K562 (cell line): ENCODE measurements at regions not wholly inside any gene's neighbourhood (a gene's known extent, or its start where the extent isn't known, plus 50 kb on each side); places are given as distances from the start of the nearest gene placed in this dataset.

Experiments
- ATAC-seq: fragments of 200-7000 bp; cut with Tn5 transposase; 3 replicates; pipeline ENCODE4 v1.9.1; 2020; ENCODE audit warnings: moderate library complexity
- BruUV-seq: library from RNA; stranded (reverse); fragments of 400-500 nt; replicated peaks from 2 replicates; lab custom pipeline; 2021; lab: Mats Ljungman, UMichigan
- CTCF ChIA-PET: fragments of 300-600 bp; formaldehyde crosslinking; extraction: SDS; loops from one replicate; lab custom pipeline; 2021; ENCODE audit warnings: low intra/inter-chr PET ratio; lab: Yijun Ruan, JAX
- POLR2A ChIA-PET: fragments of 300-600, 350-650 bp; sonication (Branson Sonifier 250); formaldehyde crosslinking; extraction: SDS; loops from one replicate; lab custom pipeline; 2021; ENCODE audit warnings: antibody characterized with exemption, inconsistent platforms; lab: Yijun Ruan, JAX
- DNase-seq, 4 experiments: peaks; one replicate each; pipeline versions ENCODE4 v3.0.0 to v3.0.0-alpha.2; 2011 to 2018; ENCODE audit warnings: low spot score in 3 of 4, mixed read lengths in 3 of 4; ENCODE audit errors: extremely low read depth in 1 of 4
- FAIRE-seq: peaks from 2 replicates; lab custom pipeline; 2011; peaks lifted over from hg19 to GRCh38; lab: Jason Lieb, UNC
- H2AFZ ChIP-seq: 2 replicates; pipeline ENCODE4 v1.6.0; 2011; ENCODE audit warnings: low read depth, low read length, control low read depth, inconsistent platforms
- H3K27ac ChIP-seq: fragments of 200-600 bp; 3 replicates; pipeline ENCODE4 v1.8.0; 2011; ENCODE audit warnings: low read depth, mild to moderate bottlenecking, control low read depth, inconsistent platforms, low read length, moderate library complexity, mixed read lengths; ENCODE audit errors: extremely low read depth
- H3K27me3 ChIP-seq, 2 experiments: fragments of 300-600 bp in 1 of 2; 2 replicates in 1 of 2; 3 replicates in 1 of 2; pipeline versions ENCODE4 v1.6.0 to v1.8.0; 2011; ENCODE audit warnings: inconsistent platforms in 2 of 2, low read length in 2 of 2, mild to moderate bottlenecking in 1 of 2, mixed read lengths in 1 of 2, moderate library complexity in 1 of 2; ENCODE audit not compliant: control insufficient read depth in 2 of 2, insufficient read depth in 2 of 2
- H3K36me3 ChIP-seq: fragments of 300-600 bp; 3 replicates; pipeline ENCODE4 v1.8.0; 2011; ENCODE audit warnings: mild to moderate bottlenecking, low read length, inconsistent platforms; ENCODE audit not compliant: control insufficient read depth, insufficient read depth
- H3K4me1 ChIP-seq, 2 experiments: fragments of 200-600 bp in 1 of 2; replicated peaks in 1 of 2; 2 replicates in 1 of 2; 3 replicates in 1 of 2; pipeline versions ENCODE4 v1.5.1 to v1.8.0; 2011; ENCODE audit warnings: inconsistent platforms in 2 of 2, low read length in 2 of 2, mild to moderate bottlenecking in 1 of 2, mixed read lengths in 1 of 2, moderate library complexity in 1 of 2; ENCODE audit not compliant: control insufficient read depth in 2 of 2, insufficient read depth in 2 of 2
- H3K4me2 ChIP-seq: 2 replicates; pipeline ENCODE4 v1.6.1; 2011; ENCODE audit warnings: low read length, control low read depth, inconsistent platforms, mixed read lengths; ENCODE audit not compliant: insufficient read depth
- H3K4me3 ChIP-seq: fragments of 200-600 bp; sonication (generic), shearing (Covaris generic); 2 replicates; pipeline ENCODE4 v1.5.1; 2016; ENCODE audit warnings: control low read depth, inconsistent platforms
- H3K79me2 ChIP-seq: fragments of 200-600 bp; 3 replicates; pipeline ENCODE4 v1.8.0; 2011; ENCODE audit warnings: low read length, inconsistent platforms; ENCODE audit not compliant: control insufficient read depth, insufficient read depth
- H3K9ac ChIP-seq, 2 experiments: 2 replicates each; pipeline versions ENCODE4 v1.6.0 to v1.6.1; 2011; ENCODE audit warnings: low read depth in 2 of 2, low read length in 2 of 2, control low read depth in 1 of 2, inconsistent platforms in 1 of 2, mild to moderate bottlenecking in 1 of 2, mixed read lengths in 1 of 2; ENCODE audit not compliant: insufficient read depth in 1 of 2
- H3K9me1 ChIP-seq: one replicate; pipeline ENCODE4 v1.6.0; 2011; ENCODE audit warnings: inconsistent platforms, mild to moderate bottlenecking, low read length, moderate library complexity; ENCODE audit not compliant: control insufficient read depth, insufficient read depth
- H3K9me3 ChIP-seq: replicated peaks from 2 replicates; pipeline ENCODE4 v1.5.1; 2011; ENCODE audit warnings: low read depth, low read length, inconsistent platforms; ENCODE audit not compliant: control insufficient read depth, insufficient read depth
- H4K20me1 ChIP-seq: replicated peaks from 2 replicates; pipeline ENCODE4 v1.6.1; 2011; ENCODE audit warnings: low read length, inconsistent platforms, mixed read lengths; ENCODE audit not compliant: control insufficient read depth, insufficient read depth
- AFF4 ChIP-seq: sonication (generic); formaldehyde crosslinking; IDR thresholded peaks from 2 replicates; pipeline ENCODE4 v1.8.0; 2023; ENCODE audit warnings: mild to moderate bottlenecking, missing genetic modification reagents
- CBX1 ChIP-seq: sonication (generic); IDR thresholded peaks from 2 replicates; pipeline ENCODE4 v1.6.1; 2016; ENCODE audit warnings: antibody characterized with exemption, low read depth, mild to moderate bottlenecking
- CBX5 ChIP-seq: IDR thresholded peaks from 2 replicates; pipeline ENCODE4 v1.6.1; 2014; ENCODE audit warnings: low read depth, borderline replicate concordance
- CEBPB ChIP-seq: fragments of 450-650 bp; IDR thresholded peaks from 2 replicates; pipeline ENCODE4 v1.6.1; 2016; ENCODE audit warnings: missing genetic modification characterization, missing compliant biosample characterization
- DNMT1 ChIP-seq: fragments of 450-650 bp; IDR thresholded peaks from 2 replicates; pipeline ENCODE4 v1.6.1; 2016; ENCODE audit warnings: antibody characterized with exemption, mild to moderate bottlenecking
- ELK1 ChIP-seq: sonication (generic); formaldehyde crosslinking; IDR thresholded peaks from 2 replicates; pipeline ENCODE4 v1.8.1; 2022; ENCODE audit warnings: missing genetic modification reagents
- ETV6 ChIP-seq, 3 experiments: fragments of 150-350 bp in 1 of 3; sonication (generic) in 1 of 3; formaldehyde crosslinking in 1 of 3; IDR thresholded peaks; 2 replicates each; pipeline versions ENCODE4 v1.6.1 to v1.8.0; 2014 to 2022; ENCODE audit warnings: borderline replicate concordance in 2 of 3, low read depth in 2 of 3, antibody characterized with exemption in 1 of 3, low read length in 1 of 3, mild to moderate bottlenecking in 1 of 3, missing genetic modification reagents in 1 of 3
- FIP1L1 ChIP-seq: fragments of 200-400 bp; formaldehyde crosslinking; IDR thresholded peaks from 2 replicates; pipeline ENCODE4 v1.6.1; 2018; ENCODE audit warnings: mild to moderate bottlenecking, low read depth, low read length; ENCODE audit not compliant: poor library complexity, severe bottlenecking
- HDAC2 ChIP-seq: fragments of 450-650 bp; IDR thresholded peaks from 2 replicates; pipeline ENCODE4 v1.6.1; 2016; ENCODE audit warnings: mild to moderate bottlenecking
- MYBL2 ChIP-seq, 2 experiments: fragments of 450-650 bp in 1 of 2; sonication (generic) in 1 of 2; formaldehyde crosslinking in 1 of 2; IDR thresholded peaks; 2 replicates each; pipeline versions ENCODE4 v1.6.1 to v1.8.1; 2017 to 2022; ENCODE audit warnings: borderline replicate concordance in 1 of 2, inconsistent platforms in 1 of 2, low read depth in 1 of 2, mild to moderate bottlenecking in 1 of 2, missing genetic modification reagents in 1 of 2, moderate library complexity in 1 of 2
- NCOA2 ChIP-seq, 2 experiments: fragments of 450-650 bp; IDR thresholded peaks; 2 replicates each; pipeline ENCODE4 v1.6.1; 2018; ENCODE audit warnings: mild to moderate bottlenecking in 2 of 2, moderate library complexity in 1 of 2; ENCODE audit not compliant: partially characterized antibody in 2 of 2
- SUPT5H ChIP-seq: fragments of 450-650 bp; IDR thresholded peaks from 2 replicates; pipeline ENCODE4 v1.6.1; 2016
- ZFX ChIP-seq: sonication (generic); formaldehyde crosslinking; IDR thresholded peaks from 2 replicates; pipeline ENCODE4 v1.8.0; 2022; ENCODE audit warnings: mild to moderate bottlenecking, missing genetic modification reagents, moderate library complexity
- ZNF707 ChIP-seq: fragments of 250-450 bp; sonication (Bioruptor Pico); conservative IDR thresholded peaks from 2 replicates; pipeline ENCODE4 v1.8.0; 2022; ENCODE audit warnings: inconsistent platforms, mild to moderate bottlenecking, moderate library complexity
- in situ Hi-C: fragments of 300-500 bp; cut with MboI; formaldehyde crosslinking; loops from 4 replicates; pipeline ENCODE4 v1.15.0; 2018; ENCODE audit warnings: inconsistent platforms, mixed read lengths
- intact Hi-C: fragments of 100-400 bp; cut with micrococcal nuclease; formaldehyde crosslinking; loops from 2 replicates; pipeline ENCODE4 v1.14.2; 2022
- TF ChIP-seq, protein P1 (sequence below): fragments of 450-650 bp; formaldehyde crosslinking; IDR thresholded peaks from 2 replicates; pipeline ENCODE4 v1.4.0; 2020; ENCODE audit warnings: mild to moderate bottlenecking, moderate library complexity
- TF ChIP-seq, protein P2 (sequence below): fragments of 250-450 bp; sonication (Bioruptor Pico); IDR thresholded peaks from 2 replicates; pipeline ENCODE4 v1.9.0; 2021; ENCODE audit warnings: mild to moderate bottlenecking

GRCh38 chr5:24854350-24854749, 209.6 kb upstream of the CDH10 start:
- Histone ChIP-seq H3K79me2 (no peaks in the 10 kb centered on the region), H3K9me3 (no peaks in the 10 kb centered on the region), H3K27ac (no peak overlapping the region), H3K9me1 (no peaks in the 10 kb centered on the region), H3K4me1 (no peaks in the 10 kb centered on the region), H3K9ac (no peak overlapping the region), H2AFZ (no peak overlapping the region), H3K36me3 (no peaks in the 10 kb centered on the region), H4K20me1 (no peaks in the 10 kb centered on the region), H3K4me2 (no peak overlapping the region), H3K4me3 (no peak overlapping the region), H3K27me3 (no peaks in the 10 kb centered on the region)
- ATAC-seq (no peak), DNase-seq (no peak), FAIRE-seq (no peak)
- BruUV-seq, result no TSS peak
- ChIA-PET CTCF (no interaction called here), POLR2A (no interaction called here)
- in situ Hi-C loops (no loop called here), intact Hi-C loops (no loop called here)
- TF ChIP-seq CEBPB (tag) (no peak), CBX1 (no peak), ZNF707 (CRISPR knock-in tag) (no peak), SUPT5H (no peak), ZFX (no peak), NCOA2 (IDR thresholded peaks at IDR 0.05; ENCODE audit: partially characterized antibody in 2 of 2) (no peak), MYBL2 (IDR thresholded peaks at IDR 0.05; ENCODE audit: low read depth) (no peak), MYBL2 (CRISPR knock-in tag; IDR thresholded peaks at IDR 0.05; ENCODE audit: borderline replicate concordance) (no peak), FIP1L1 (no peak), ETV6 (IDR thresholded peaks at IDR 0.05; ENCODE audit: borderline replicate concordance in 1 of 2, low read depth in 2 of 2, low read length in 1 of 2) (no peak), ETV6 (CRISPR knock-in tag; IDR thresholded peaks at IDR 0.05; ENCODE audit: borderline replicate concordance) (no peak), CBX5 (no peak), AFF4 (CRISPR knock-in tag) (no peak), HDAC2 (no peak), ELK1 (CRISPR knock-in tag) (no peak), DNMT1 (no peak)
- TF ChIP-seq, protein P1, sequence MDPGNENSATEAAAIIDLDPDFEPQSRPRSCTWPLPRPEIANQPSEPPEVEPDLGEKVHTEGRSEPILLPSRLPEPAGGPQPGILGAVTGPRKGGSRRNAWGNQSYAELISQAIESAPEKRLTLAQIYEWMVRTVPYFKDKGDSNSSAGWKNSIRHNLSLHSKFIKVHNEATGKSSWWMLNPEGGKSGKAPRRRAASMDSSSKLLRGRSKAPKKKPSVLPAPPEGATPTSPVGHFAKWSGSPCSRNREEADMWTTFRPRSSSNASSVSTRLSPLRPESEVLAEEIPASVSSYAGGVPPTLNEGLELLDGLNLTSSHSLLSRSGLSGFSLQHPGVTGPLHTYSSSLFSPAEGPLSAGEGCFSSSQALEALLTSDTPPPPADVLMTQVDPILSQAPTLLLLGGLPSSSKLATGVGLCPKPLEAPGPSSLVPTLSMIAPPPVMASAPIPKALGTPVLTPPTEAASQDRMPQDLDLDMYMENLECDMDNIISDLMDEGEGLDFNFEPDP, result no peak
- TF ChIP-seq, protein P2, sequence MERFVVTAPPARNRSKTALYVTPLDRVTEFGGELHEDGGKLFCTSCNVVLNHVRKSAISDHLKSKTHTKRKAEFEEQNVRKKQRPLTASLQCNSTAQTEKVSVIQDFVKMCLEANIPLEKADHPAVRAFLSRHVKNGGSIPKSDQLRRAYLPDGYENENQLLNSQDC, result no peak
